ENCODE measurements at regions not wholly inside any gene's neighbourhood (a gene's known extent, or its start where the extent isn't known, plus 50 kb on each side); places are given as distances from the start of the nearest gene placed in this dataset.

DNA sequence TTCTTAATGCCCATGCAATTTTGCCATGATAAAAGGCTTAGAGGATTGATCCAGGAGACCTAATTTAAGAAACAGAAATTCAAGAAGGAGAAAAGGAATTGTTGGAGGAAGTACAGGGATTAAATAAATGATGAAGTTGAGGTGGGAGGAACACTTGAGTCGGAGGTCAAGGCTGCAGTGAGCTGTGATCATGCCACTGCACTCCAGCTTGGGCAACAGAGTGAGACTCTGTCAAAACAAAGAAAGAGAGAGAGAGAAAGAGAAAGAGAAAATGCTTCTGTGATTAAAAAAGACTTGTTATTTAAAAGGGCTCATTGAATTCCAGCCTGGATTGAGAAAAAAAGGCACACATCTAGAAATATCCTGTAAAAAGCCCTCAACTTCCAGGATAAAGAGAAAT, 123.2 kb downstream of the B3GNT2 start:
- TF ChIP-seq CTCF (IDR thresholded peaks at IDR 0.05) (no peak), EZH2 (IDR thresholded peaks at IDR 0.05; ENCODE audit: borderline replicate concordance, insufficient read depth, low read depth, low read length, poor library complexity, severe bottlenecking) (no peak)

Data from B cell (primary cell).